HEK293T (cell line): ENCODE measurements at regions not wholly inside any gene's neighbourhood (a gene's known extent, or its start where the extent isn't known, plus 50 kb on each side); places are given as distances from the start of the nearest gene placed in this dataset.

Experiments
- CTCF ChIA-PET: fragments of 350-600 bp; formaldehyde crosslinking; extraction: SDS; loops from one replicate; lab custom pipeline; 2021; ENCODE audit warnings: antibody characterized with exemption, inconsistent platforms; lab: Yijun Ruan, JAX
- POLR2A ChIA-PET: fragments of 350-600 bp; formaldehyde crosslinking; extraction: SDS; loops from one replicate; lab custom pipeline; 2020; ENCODE audit warnings: antibody characterized with exemption, inconsistent platforms; lab: Yijun Ruan, JAX
- DNase-seq: peaks from one replicate; pipeline ENCODE4 v3.0.0; 2012; ENCODE audit warnings: mixed read lengths; ENCODE audit errors: extremely low spot score
- ARNT ChIP-seq: fragments of 450-650 bp; IDR thresholded peaks from 2 replicates; pipeline ENCODE4 v1.6.1; 2017; ENCODE audit warnings: mild to moderate bottlenecking
- BHLHE40 ChIP-seq: fragments of 450-650 bp; IDR thresholded peaks from 2 replicates; pipeline ENCODE4 v1.6.1; 2016; ENCODE audit warnings: mild to moderate bottlenecking, moderate library complexity, borderline replicate concordance
- CTBP1 ChIP-seq: fragments of 450-650 bp; IDR thresholded peaks from 2 replicates; pipeline ENCODE4 v1.6.1; 2016; ENCODE audit warnings: borderline replicate concordance
- ELF4 ChIP-seq: fragments of 450-650 bp; IDR thresholded peaks from 2 replicates; pipeline ENCODE4 v1.6.1; 2017; ENCODE audit warnings: antibody characterized with exemption
- FOXA1 ChIP-seq: fragments of 450-650 bp; IDR thresholded peaks from 2 replicates; pipeline ENCODE4 v1.6.1; 2016; ENCODE audit warnings: mild to moderate bottlenecking
- FOXK2 ChIP-seq: fragments of 450-650 bp; IDR thresholded peaks from 2 replicates; pipeline ENCODE4 v1.6.1; 2016; ENCODE audit warnings: mild to moderate bottlenecking
- FOXM1 ChIP-seq: fragments of 450-650 bp; IDR thresholded peaks from 2 replicates; pipeline ENCODE4 v1.6.1; 2017; ENCODE audit warnings: mild to moderate bottlenecking, borderline replicate concordance
- HDGF ChIP-seq: fragments of 450-650 bp; IDR thresholded peaks from 2 replicates; pipeline ENCODE4 v1.6.1; 2017; ENCODE audit warnings: antibody characterized with exemption, borderline replicate concordance
- L3MBTL2 ChIP-seq: fragments of 450-650 bp; conservative IDR thresholded peaks from 2 replicates; pipeline ENCODE4 v1.6.1; 2016; ENCODE audit warnings: mild to moderate bottlenecking
- LEF1 ChIP-seq: fragments of 450-650 bp; IDR thresholded peaks from 2 replicates; pipeline ENCODE4 v1.6.1; 2017; ENCODE audit warnings: mild to moderate bottlenecking, borderline replicate concordance
- NFRKB ChIP-seq: fragments of 450-650 bp; IDR thresholded peaks from 2 replicates; pipeline ENCODE4 v1.6.1; 2016; ENCODE audit warnings: mild to moderate bottlenecking, moderate library complexity
- SP1 ChIP-seq: fragments of 450-650 bp; IDR thresholded peaks from 2 replicates; pipeline ENCODE4 v1.6.1; 2017
- SUZ12 ChIP-seq: fragments of 450-650 bp; IDR thresholded peaks from 2 replicates; pipeline ENCODE4 v1.6.1; 2016; ENCODE audit warnings: mild to moderate bottlenecking
- TARDBP ChIP-seq: fragments of 450-650 bp; IDR thresholded peaks from 2 replicates; pipeline ENCODE4 v1.6.1; 2016
- ZNF384 ChIP-seq: fragments of 450-650 bp; IDR thresholded peaks from 2 replicates; pipeline ENCODE4 v1.6.1; 2016
- TF ChIP-seq, protein P1 (sequence below): fragments of 450-650 bp; IDR thresholded peaks from 2 replicates; pipeline ENCODE4 v1.6.1; 2016

- TF ChIP-seq LEF1, result no peak
- TF ChIP-seq ZNF384, result no peak
- no peak for TF ChIP-seq BHLHE40
- no peak for TF ChIP-seq FOXA1
- TF ChIP-seq ARNT, result no peak
- POLR2A ChIA-PET, result no interaction called here
- CTCF ChIA-PET, result no interaction called here
These were observed 656.0 kb upstream of the GRM7 start for GRCh38 chr3:6204891-6205290.

GRCh38 chr3:6216135-6217026 is 644.5 kb upstream of the GRM7 start:
- POLR2A ChIA-PET, result no interaction called here
- CTCF ChIA-PET, result no interaction called here
- DNase-seq, result no peak
- TF ChIP-seq BHLHE40 (no peak), ZNF384 (no peak), FOXA1 (no peak), SP1 (no peak), TARDBP (no peak)

More at GRCh38 chr3:6204891-6205290, 656.0 kb upstream of the GRM7 start:
- DNase-seq, result no peak

GRCh38 chr3:6220447-6220846 is 640.5 kb upstream of the GRM7 start:
- ChIA-PET CTCF (no interaction called here), POLR2A (no interaction called here)
- no peak for TF ChIP-seq TARDBP
- TF ChIP-seq NFRKB, result no peak
- TF ChIP-seq ZNF384, result no peak
- no peak for DNase-seq

- TF ChIP-seq TARDBP (no peak), LEF1 (no peak), SUZ12 (no peak), FOXM1 (no peak), L3MBTL2 (no peak), SP1 (no peak), NFRKB (no peak), FOXK2 (no peak), HDGF (no peak), ELF4 (no peak), ARNT (no peak)
- TF ChIP-seq, protein P1, sequence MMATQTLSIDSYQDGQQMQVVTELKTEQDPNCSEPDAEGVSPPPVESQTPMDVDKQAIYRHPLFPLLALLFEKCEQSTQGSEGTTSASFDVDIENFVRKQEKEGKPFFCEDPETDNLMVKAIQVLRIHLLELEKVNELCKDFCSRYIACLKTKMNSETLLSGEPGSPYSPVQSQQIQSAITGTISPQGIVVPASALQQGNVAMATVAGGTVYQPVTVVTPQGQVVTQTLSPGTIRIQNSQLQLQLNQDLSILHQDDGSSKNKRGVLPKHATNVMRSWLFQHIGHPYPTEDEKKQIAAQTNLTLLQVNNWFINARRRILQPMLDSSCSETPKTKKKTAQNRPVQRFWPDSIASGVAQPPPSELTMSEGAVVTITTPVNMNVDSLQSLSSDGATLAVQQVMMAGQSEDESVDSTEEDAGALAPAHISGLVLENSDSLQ, result no peak
- DNase-seq, result no peak
- POLR2A ChIA-PET, result no interaction called here
- CTCF ChIA-PET, result no interaction called here
These were observed 638.8 kb upstream of the GRM7 start for GRCh38 chr3:6222069-6222468.

- no peak for DNase-seq
- ChIA-PET POLR2A (no interaction called here), CTCF (no interaction called here)
- TF ChIP-seq TARDBP (no peak), FOXK2 (no peak), LEF1 (no peak), FOXM1 (no peak), NFRKB (no peak), SP1 (no peak), ARNT (no peak), ZNF384 (no peak), BHLHE40 (no peak), SUZ12 (no peak), ELF4 (no peak), L3MBTL2 (no peak)
- TF ChIP-seq, protein P1, result no peak
These were observed 637.3 kb upstream of the GRM7 start for GRCh38 chr3:6223572-6223971.

GRCh38 chr3:6228958-6229683 is 631.8 kb upstream of the GRM7 start:
- POLR2A ChIA-PET, result no interaction called here
- TF ChIP-seq TARDBP (no peak), FOXM1 (no peak), L3MBTL2 (no peak), ZNF384 (no peak), ARNT (no peak), SUZ12 (no peak), FOXA1 (no peak), NFRKB (no peak), CTBP1 (no peak), ELF4 (no peak), BHLHE40 (no peak)
- CTCF ChIA-PET, result interaction anchor here (0.6 kb wide), 1 partner anchor 393 kb away, joined by 3 read pairs; no protein-coding TSS in a partner anchor
- DNase-seq, result no peak

DNA sequence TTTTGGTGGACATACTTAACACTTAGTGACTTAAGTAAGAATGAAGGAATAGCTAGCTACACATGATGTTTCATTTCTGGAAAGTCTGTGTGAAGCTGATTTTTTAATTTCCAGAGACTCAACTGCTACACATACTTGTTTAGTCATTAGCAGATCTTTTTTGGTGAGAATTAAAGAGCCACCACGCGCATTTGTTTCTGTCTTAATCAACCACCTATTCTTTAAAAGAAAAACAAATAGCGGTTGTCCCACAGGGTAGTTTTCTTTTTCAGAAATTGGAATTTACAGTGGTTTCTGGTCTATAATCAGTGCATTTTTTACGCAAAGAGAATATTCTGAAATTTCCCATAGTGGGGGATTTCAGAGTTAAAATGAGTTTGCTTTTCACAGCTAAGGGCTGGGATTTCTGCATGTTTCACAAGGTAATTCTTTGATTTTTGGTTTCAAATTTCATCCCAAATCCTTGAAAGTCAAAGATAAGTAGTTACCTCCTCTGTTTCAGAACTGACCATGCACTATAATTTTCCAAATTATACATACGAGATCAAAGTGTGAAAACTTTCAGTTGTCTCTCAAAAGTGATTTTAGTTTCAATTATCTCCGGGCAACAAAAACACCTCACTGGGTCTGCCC is 631.0 kb upstream of the GRM7 start:
- ChIA-PET POLR2A (no interaction called here), CTCF (no interaction called here)
- DNase-seq, result no peak
- TF ChIP-seq BHLHE40 (no peak), FOXK2 (no peak), SP1 (no peak), HDGF (no peak), LEF1 (no peak), ZNF384 (no peak), ELF4 (no peak), NFRKB (no peak), FOXM1 (no peak), L3MBTL2 (no peak), ARNT (no peak), CTBP1 (no peak), TARDBP (no peak), FOXA1 (no peak)
- TF ChIP-seq, protein P1, result no peak
